NCI-H345 (cell line): ENCODE measurements at regions not wholly inside any gene's neighbourhood (a gene's known extent, or its start where the extent isn't known, plus 50 kb on each side); places are given as distances from the start of the nearest gene placed in this dataset.
A peak's percentile ranks its signal among the peaks of the same experiment; 100 is the strongest.

ENCODE experiments used
- DNase-seq: peaks from one replicate; lab custom pipeline; 2025; lab: John Stamatoyannopoulos, UW

DNA sequence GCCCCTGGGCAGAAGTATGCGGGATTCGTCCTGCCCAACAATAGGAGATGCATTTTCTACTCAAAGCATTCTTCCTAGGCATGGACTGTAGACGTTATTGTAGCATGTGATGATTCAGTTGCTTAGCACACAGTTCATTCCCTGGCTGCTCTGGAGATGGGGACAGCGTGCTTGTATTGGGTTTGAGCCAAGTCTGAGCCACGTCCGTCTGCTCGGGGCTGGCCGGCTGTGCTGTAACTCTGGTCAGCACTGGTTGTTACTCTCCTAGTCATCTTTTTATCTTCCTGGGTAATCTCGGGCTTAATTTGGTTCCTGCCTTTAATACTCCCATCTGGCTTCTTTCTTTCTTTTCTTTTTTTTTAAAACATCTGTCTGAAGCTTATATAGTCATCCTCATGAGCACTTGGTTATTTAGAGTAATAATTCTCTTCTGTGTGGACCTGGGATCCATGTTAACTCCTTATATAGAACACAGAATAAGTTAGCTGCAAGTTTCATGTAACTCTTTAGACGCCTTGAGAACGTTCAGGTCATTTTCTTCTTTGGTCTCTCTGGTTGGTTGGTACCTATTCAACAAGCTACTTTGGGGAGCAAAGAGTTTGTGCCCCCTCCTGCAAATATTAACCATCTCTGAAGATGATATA, 118.8 kb upstream of the RPS23 start:
- DNase-seq = peak; percentile 26

DNA sequence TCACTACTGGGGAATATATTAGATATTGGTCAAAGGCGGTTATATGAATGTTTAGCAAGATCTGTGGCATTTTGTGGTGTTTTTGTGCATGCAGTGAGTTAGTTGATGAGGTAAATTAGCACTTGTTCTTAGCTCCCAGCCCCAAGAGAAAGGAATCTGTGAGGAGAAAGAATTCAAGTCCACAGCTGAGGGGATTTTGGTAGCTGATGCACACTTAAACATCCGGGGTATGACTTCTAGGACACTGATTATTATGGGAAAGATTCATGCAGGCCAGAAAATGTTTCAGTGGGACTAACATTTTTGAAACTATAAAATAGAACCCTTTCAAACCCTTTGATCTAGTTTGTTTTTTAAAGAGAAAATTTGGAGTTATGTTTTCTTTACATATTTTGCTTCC, 118.2 kb upstream of the RPS23 start:
- no peak for DNase-seq

DNA sequence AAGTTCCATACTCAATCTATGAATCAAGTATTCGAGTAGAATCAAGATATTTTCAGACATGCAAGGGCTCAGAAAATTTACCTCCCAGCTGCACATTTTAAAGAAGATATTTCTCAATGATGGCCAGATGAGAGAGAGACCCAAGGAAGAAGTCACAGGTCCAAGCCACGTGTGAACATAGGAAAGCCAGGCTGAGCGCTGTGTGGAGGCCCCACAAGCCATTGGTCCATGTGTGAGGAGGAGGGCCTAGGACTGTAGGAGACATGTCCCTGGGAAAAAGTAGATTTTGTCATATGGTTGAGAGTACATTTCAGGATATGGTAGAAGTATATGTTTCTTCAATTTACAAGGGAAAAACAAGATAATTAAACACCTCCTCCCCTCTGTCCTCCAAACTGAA, 115.8 kb upstream of the RPS23 start:
- DNase-seq = no peak

DNA sequence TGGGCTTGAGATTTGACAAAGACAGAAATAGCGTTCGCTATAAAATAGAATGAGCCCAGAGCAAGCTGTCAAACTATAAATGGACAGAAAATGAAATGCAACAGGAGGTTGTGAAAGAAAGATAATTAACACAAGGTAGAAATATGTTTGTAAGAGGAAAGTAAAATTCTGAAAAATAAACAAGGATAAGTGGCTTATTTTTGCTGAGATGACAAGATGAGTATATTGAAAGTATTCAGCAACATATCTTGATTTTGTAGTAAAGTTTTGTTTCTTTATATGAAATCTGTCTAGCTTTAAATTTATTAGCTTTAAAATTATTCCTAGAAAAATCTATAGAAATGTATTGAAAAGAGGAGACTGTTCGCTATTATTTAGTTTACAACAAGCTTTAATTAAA, 111.9 kb upstream of the RPS23 start:
- no peak for DNase-seq

DNA sequence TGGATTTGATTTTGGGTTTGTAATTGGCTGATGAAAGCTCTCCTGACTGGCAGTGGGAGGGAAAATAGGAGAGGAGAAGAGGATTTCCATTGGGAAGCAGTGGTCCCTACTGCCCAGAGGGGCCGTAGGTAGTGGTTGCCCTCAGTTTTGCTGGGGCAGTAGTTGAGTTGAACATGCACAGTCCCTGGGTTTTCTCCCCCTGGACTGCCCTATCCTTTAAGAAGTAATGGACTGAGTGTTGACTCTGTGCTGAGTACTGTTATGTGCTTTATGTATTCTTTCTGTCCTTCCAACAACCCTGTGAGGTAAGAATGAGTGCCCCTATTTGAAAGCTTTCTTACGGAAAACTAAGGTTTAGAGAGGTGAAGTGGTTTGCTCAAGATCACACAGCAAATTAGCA, 111.2 kb upstream of the RPS23 start:
- no peak for DNase-seq

DNA sequence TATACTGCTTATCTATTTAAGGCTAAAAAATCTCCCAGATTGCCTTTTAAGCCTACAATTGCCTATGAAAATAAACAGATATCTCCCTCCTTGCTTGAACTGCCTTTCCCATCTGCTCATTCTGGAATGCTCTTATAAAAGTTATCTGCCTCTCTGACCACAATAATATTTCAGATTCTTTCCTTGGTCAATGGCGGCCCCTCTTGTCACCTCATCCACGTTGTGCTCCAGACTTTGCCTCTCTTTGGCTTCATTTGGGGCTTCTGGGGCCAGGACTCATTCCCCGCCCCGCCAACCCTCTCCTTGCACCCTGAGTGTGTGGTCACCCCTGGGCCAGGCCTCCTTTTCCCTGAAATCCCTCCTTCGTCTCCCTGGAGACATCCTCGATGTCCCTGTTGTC, 110.0 kb upstream of the RPS23 start:
- no peak for DNase-seq

DNA sequence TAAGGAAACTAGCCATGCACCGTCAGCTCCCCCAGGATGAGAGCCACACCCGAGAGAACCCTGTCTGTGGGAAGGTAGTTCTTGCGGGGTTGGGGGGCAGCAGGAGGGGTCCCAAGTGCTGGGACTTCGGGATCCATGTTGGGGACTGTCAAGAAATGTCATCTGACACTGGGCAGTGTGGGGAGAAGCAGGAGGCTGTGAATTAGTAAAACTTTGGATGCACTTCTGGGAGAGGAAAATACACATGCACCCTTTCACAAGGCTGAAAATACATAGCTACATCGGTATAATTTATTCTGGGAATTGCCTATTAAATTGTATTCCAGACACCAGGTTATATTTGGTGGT, 109.6 kb upstream of the RPS23 start:
- no peak for DNase-seq

DNA sequence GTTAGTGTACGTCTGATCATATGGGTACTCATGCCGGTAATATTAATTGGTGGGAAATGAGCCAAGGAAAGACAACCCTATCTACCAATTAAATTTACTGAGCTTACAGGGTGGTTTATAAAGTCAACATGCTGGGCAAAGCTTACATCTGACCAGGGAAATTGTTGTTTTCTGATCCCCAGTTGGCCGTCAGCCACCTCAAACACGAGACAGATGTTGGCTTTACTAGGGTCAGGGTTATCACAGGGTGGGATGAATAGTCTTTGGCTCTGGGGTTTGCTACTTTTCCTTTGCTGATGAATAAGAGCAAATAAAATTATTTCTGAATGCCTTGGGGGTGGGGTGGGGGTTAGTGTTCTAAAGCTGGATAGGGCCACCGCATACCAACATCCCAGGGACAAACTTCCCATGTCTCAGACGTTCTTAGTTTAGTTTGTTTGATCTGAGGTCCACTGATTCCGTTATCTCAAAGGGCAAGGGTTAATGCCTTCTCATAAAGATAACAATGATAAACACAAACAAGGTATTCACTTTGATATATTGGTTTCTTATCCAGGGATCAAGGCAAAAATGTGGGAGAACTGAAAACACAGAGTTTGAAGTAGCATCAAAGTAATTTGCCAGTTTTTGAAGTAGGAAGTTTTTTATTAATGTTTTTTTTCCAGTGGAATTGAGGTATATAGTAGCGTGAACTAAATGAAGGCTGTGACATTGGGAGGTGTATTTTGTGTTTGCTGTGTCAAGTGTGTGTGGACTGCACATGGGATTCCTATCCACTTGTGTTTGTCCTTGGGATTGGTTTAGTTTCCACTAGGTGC, 109.1 kb upstream of the RPS23 start:
- peak; percentile 66 for DNase-seq

DNA sequence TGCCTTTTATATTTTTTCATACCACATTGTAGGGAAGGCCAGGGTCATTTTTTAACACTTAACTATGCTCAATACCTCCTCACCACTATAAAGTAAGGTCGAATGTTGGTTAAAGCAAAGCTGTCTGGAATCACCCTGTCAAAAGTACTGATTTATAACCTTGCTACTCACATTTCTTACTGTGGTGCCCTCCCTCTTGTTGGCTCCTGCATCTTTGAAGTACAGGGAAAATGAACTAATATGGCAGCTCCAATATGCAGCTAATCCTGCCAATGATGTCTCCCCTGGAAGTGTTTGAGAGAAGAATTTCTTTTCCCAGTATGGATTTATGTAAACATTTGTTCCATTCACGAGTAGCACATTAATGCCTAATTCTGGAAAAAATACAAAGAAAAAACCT, 108.4 kb upstream of the RPS23 start:
- DNase-seq = peak; percentile 66

DNA sequence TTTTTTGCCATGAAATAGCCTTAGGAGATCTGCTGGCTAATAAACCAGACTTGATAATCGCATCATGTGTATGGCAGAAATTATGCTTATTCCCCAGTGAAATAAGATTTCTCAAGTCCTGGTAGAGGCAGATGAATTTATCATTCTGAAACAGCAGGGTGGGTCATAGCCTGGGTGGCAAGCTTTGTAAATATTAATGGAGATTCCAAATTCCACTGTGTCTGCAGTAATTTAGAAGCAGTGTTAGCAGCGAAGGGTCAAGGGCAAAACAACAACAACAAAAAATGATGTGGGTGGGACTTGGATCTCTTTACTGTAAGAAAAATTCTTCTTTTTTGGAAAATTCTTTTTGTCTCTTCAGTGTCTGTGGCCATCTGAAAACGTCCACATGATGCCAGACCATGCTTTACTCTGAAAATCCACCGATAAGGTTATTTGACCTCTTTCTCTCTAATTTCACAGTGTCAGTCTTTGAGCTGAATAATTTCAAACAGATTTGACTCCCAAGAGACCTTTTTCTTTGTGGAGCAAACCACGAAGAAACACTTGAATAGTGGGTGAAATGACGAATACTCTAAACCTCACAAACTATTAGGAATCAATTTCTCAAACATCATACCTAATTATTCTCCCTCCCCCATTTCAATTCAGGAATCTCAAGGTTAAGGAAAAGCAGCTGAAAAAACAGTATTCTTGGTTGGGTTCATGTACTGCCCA, 106.0 kb upstream of the RPS23 start:
- no peak for DNase-seq

DNA sequence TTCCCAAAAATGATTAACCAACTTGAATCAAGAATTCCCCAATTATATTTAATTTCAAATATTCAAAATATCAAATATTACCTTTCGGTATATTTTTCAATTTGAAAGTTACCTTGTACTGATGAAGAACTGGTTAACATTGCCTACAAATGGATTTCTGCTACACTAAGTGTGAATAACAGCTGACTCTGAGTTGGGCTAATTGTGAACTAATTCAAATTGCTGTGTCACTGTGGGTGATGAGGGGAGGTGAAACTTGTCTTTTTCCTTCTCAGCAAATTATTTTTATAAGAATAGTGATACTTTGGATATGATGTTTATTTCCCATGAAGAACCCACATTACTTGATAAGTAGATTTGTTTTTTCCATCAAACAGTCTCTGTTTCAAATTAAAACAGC, 103.4 kb upstream of the RPS23 start:
- DNase-seq = no peak

DNA sequence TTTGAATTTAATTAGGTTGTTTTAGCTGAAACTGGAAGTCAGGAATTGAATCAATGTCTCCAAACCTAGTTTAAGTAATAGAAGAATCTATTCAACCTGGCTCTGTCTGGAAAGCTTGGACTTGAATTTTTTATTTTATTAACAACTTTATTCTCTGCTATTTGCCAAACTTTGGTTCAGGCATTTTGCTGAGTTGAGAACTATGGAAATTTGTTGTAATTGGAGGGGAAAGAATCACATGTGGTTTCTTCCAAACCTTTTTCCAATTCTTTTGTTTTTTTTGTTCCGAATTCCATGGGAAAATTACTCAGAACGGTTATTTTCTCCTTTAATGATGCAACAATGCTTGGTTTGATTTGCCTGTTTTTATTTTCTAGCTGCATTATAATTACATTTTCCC, 98.2 kb upstream of the RPS23 start:
- DNase-seq = no peak

DNA sequence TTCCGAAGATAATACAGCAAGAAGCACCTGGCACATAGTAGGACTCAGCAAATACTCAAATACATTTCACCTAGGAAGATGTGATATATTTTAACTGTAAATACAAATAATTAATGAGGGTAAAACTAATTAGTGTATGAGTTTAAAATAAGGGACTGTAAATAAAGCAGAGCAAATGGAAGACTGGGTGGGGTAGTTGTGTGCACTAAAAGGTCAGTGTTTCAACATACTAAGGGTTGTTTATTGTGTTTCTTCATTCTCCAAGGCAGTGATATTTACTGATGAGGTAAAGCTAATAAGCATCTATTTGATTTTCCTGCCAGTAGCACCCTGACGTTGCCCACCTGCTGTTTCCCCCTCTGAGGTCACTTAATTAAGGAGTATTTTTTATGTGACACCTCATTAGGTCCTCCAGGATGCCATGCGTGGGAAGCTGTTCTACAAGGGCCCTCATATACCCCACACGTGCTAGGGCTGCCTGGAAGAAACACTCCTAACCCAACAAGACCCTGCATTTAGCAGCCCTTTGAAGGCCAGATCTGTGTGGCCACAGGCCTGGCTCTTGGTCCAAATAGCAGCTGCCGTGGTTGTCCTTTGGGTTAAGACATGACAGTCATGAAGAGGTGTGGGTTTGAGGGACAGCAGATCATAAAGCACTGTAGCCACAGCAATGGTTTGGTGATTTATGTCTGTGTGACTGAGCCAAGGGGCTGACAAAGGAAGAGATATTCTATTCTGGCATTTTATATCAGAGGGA, 97.5 kb upstream of the RPS23 start:
- DNase-seq = no peak

DNA sequence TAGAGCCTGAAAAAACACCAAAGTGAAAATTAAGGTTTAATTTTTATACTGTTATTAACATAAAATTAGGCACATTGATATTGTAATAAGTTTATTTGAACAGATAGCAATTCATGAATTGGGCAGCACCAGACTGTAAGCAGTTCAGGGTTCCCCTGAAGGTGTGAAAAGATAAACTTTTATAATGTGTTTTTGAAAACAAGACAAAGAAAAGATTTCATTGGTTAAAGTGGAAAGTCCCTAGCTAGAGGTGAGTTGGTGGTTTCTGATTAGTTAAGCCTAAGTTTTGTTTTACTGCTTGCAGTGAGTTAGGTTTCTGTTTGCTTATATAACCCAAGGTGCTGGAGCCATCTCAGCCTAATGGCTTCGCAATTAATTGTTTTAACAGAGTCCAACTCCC, 96.5 kb upstream of the RPS23 start:
- no peak for DNase-seq

DNA sequence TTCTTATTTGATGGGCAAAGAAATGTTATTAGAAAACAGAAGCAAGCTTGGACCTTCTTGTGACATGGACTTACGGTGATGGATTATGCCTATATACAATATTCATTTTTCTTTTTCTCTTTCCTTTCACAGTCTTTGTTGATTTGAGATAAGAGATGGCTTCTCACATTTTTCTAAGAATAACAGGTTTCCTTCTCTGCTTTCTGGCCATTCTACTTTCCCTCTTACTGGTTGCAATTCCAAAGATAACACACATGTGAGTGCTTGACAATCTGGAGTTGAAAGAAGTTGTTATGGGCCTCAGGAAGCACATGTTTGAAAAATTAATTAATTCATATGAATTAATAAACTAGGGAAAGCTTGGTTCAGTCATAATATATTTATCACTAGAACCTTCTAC, 89.8 kb upstream of the RPS23 start:
- no peak for DNase-seq

DNA sequence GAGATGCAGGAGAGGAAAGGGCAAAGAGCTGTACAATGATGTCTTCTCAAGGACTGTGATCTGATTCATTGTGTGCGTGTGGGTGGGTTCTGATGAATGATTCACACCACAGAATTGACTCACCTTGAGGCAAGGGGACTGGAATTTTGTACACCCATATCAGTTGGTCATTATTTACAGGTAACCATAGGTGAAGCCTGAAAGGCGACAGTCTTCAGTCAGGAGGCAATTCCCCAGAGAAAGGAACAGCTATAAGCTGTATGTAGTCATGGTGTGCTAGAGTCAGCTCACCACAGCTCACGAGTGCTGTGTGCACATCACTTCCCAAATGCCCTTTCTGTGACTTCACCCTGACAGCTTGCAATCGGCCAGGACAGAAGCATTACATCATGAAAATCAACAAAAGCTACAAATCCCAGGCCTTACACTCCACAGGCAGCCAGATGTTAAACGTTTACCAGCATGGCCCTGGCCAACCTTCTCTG, 87.6 kb upstream of the RPS23 start:
- no peak for DNase-seq

DNA sequence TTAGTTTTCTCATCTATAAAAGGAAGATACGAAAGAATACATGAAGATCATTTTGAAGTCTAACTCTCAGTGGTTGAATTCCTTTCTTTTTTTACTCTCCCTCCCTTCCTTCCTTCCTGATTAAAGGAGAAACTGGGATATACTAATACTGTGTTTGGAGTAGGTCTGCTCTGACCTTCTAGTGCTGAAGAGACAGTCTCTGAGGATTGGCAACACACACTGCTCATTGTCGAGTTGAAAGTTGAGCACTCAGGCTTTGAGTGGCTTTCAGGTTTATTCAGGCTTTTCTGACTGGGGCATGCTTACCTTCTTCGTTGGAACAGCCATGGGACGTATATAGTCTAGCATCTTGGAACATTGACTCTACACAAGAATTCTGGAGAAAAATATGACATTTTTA, 86.9 kb upstream of the RPS23 start:
- DNase-seq = no peak

DNA sequence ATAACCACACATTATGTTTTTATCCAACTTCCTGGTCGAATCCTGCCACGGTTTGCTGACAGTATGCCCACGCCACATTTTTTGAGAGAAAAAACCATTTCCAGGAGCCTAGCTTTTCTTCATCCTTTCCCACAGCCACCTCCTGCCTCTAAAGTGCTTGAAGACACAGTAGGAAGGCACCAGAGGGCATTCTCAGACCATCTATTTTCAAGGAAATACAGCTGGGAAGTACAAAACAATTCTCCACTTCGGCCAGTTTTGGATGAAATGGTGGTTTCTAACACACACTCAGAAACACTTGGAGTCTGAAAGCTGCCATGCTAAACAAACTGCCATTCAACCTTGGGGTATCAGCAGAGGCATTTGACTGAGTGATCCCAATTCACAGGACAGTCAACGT, 86.3 kb upstream of the RPS23 start:
- no peak for DNase-seq

DNA sequence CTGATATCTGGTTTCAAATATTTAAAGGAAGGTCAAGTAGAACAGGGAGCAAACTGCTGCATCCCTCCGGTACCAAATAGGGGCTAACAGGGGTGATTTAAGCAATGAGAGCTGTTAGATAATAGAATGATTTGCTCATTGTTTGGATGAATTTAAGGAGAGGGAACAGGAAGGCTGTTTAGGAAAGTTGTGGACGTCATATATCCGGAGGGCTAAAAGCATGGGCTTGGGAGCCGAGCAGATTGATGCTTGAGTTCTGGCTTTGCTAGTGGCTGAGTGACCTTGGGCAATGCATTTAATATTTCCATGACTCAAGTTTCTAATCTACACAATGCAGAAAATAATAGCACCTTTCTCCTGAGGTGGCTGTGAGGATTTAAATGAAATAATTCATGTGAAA, 85.4 kb upstream of the RPS23 start:
- DNase-seq = no peak

DNA sequence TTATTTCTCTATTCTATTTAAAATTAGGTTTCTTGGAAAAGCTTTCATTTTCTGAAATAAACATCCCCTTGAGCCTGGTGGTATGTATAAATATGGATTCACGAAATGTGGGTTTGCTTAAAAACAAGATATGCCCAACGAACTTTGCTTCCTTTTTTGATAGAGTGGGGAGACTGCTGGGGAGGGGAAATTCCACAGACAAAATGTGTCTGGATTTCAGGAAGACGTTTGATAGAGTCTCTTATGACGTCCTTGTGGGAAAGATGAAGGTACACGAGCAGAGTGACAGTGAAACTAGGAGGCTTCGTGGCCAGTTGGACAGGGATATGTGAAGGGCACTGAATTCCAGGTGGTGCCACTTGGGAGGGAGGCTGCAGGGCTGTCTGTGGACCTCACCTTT, 84.5 kb upstream of the RPS23 start:
- DNase-seq = no peak

DNA sequence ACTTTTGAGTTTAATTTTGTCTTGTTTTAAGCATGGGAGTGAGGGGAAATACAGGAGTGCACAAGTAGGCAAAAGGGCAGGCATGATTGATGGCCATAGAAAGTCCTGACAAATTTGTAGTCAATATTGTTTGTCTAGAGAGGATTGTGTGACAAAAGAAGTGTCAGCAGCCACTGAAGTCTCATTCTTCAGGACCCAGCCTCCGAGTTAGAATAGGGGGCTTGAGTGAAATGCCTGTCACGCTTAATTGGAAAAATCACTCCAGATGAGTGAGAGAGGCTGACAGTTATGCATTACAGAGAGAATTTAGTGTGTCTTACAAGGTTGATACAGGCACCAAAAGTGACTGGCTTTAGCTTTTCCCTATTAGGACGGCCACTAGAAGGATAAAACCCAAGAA, 81.9 kb upstream of the RPS23 start:
- no peak for DNase-seq

DNA sequence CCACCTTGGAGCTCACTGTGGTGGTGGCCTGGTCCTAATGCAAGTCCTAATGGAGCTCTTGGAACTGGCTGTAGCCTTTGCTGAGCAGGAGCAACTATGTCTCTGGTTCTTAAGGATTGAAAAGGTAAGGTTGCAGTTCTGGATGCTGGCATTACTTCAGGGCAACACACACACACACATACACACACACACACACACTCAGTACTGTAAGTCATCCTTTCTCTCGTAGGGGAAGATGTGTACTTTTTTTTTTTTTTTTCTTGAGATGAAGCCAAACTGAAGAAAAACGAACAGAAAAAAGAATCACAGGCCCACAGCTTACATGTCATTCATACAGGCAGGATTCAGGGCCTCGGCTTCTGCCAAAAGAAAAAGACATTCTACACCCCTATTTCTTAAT, 81.1 kb upstream of the RPS23 start:
- no peak for DNase-seq

DNA sequence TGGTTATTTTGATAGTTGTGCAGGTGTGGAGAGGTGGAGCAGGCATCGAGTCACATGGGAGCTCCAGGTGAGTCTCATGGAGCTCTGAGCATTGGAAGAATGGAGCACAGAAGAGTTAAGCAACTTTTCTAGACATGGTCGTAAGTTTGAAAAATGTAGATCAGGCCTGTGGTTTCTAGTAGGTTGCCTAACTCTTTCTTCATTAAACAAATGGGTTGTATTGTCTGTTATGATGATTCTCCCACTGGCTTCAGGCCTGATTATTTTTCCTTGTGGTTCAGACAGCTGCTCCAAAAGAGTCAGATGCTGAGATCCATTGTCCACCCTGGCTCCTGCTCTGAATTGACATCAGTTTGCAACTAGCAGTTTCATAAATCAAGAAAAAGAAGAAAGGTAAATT, 80.3 kb upstream of the RPS23 start:
- DNase-seq = no peak
